Neural progenitor cell (in vitro differentiated cells): ENCODE measurements at regions not wholly inside any gene's neighbourhood (a gene's known extent, or its start where the extent isn't known, plus 50 kb on each side); places are given as distances from the start of the nearest gene placed in this dataset.

ENCODE experiments used
- DNase-seq: peaks from one replicate; pipeline ENCODE4 v3.0.0-alpha.2; 2016; ENCODE audit warnings: low spot score
- H2AFZ ChIP-seq: fragments of 200-600 bp; sonication (generic); replicated peaks from 2 replicates; pipeline ENCODE4 v1.6.1; 2016; ENCODE audit warnings: antibody characterized with exemption
- H3F3A ChIP-seq: fragments of 200-600 bp; sonication (generic); 2 replicates; pipeline ENCODE4 v1.6.1; 2016; ENCODE audit warnings: antibody characterized with exemption, low read depth
- H3K27ac ChIP-seq: fragments of 200-600 bp; sonication (generic); 2 replicates; pipeline ENCODE4 v1.5.1; 2016; ENCODE audit warnings: mild to moderate bottlenecking
- H3K27me3 ChIP-seq: fragments of 200-600 bp; sonication (generic); 2 replicates; pipeline ENCODE4 v1.6.1; 2016; ENCODE audit warnings: mild to moderate bottlenecking, moderate library complexity
- H3K36me3 ChIP-seq: fragments of 200-600 bp; sonication (generic); 2 replicates; pipeline ENCODE4 v1.5.1; 2016
- H3K4me1 ChIP-seq: fragments of 200-600 bp; sonication (generic); 2 replicates; pipeline ENCODE4 v1.6.1; 2016; ENCODE audit warnings: mixed run types
- H3K4me2 ChIP-seq: fragments of 200-600 bp; sonication (generic); 2 replicates; pipeline ENCODE4 v1.6.1; 2016
- H3K4me3 ChIP-seq: fragments of 200-600 bp; sonication (generic); 2 replicates; pipeline ENCODE4 v1.5.1; 2016
- H3K79me2 ChIP-seq: fragments of 200-600 bp; sonication (generic); 2 replicates; pipeline ENCODE4 v1.6.1; 2016; ENCODE audit warnings: low read depth
- H3K9ac ChIP-seq: fragments of 200-600 bp; sonication (generic); 2 replicates; pipeline ENCODE4 v1.6.1; 2016
- H3K9me3 ChIP-seq: fragments of 200-600 bp; sonication (generic); 2 replicates; pipeline ENCODE4 v1.5.1; 2016; ENCODE audit warnings: low read depth
- H4K20me1 ChIP-seq: fragments of 200-600 bp; sonication (generic); 2 replicates; pipeline ENCODE4 v1.6.1; 2016; ENCODE audit warnings: low read depth
- H3K27ac Mint-ChIP-seq: 3 replicates; pipeline ENCODE4 v1.8.0; 2021; ENCODE audit warnings: mixed read lengths
- H3K27me3 Mint-ChIP-seq: 2 replicates; pipeline ENCODE4 v1.8.0; 2022; ENCODE audit warnings: low read depth, mild to moderate bottlenecking, inconsistent platforms, moderate library complexity, mixed read lengths; ENCODE audit not compliant: insufficient read depth
- H3K36me3 Mint-ChIP-seq: 3 replicates; pipeline ENCODE4 v1.8.0; 2021; ENCODE audit warnings: mixed read lengths
- H3K4me1 Mint-ChIP-seq: 3 replicates; pipeline ENCODE4 v1.8.0; 2021; ENCODE audit warnings: mixed read lengths
- H3K4me3 Mint-ChIP-seq: 3 replicates; pipeline ENCODE4 v1.8.0; 2021; ENCODE audit warnings: mild to moderate bottlenecking, moderate library complexity, mixed read lengths
- H3K9me3 Mint-ChIP-seq: 3 replicates; pipeline ENCODE4 v1.8.0; 2020; ENCODE audit warnings: mixed read lengths
- CTCF ChIP-seq: fragments of 200-600 bp; sonication (generic); IDR thresholded peaks from 2 replicates; pipeline ENCODE4 v1.5.1; 2017; ENCODE audit warnings: antibody characterized with exemption, mild to moderate bottlenecking
- EZH2 ChIP-seq: fragments of 200-600 bp; sonication (generic); IDR thresholded peaks from 2 replicates; pipeline ENCODE4 v1.6.1; 2017; ENCODE audit warnings: antibody characterized with exemption, mild to moderate bottlenecking, moderate library complexity
- EZH2phosphoT487 ChIP-seq: fragments of 200-600 bp; sonication (generic); IDR thresholded peaks from 2 replicates; pipeline ENCODE4 v1.6.1; 2017; ENCODE audit warnings: antibody characterized with exemption

DNA sequence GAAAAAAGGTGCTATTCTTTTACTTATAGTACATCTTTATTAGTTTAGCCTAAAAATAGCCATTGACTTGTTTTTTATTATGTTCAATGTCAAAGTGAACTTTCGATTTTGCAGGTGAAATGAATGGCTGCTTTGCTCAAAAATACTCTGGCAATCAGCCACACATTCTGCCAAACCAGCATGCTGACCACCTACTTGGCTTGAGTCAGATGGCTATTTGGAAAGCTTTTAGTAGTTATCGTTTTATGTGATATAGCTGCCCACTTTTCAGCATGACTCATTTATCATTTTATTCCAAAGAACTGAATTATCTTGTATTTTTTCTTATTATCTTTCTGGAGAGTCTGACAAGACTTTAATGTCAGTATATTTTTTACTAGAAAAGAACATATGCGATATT is 1615.8 kb upstream of the TMEFF2 start:
- TF ChIP-seq CTCF (no peak), EZH2phosphoT487 (no peak), EZH2 (no peak)
- Histone ChIP-seq H3K9ac (no peak overlapping the region), H2AFZ (no peak overlapping the region)

DNA sequence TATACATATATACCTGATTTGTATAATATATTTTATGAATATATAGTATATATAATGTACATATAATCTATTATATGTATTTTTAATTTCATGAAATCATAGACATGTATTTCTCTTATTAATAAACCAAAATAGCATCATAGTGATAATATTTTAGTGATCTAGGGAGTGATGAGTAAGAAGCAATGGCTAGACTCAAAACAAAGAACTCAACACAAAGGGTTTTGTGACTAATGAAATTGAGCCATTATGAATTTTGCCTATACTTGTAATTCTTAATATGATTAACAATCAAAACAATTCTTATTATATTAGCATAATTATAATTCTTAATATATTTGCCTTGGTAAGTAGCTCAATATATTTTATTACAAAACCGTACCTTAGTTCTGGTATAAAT is 1614.1 kb upstream of the TMEFF2 start:
- Histone ChIP-seq H3K4me2 (no peak overlapping the region), H3K9ac (no peak overlapping the region), H3K4me1 (no peaks in the 10 kb centered on the region), H3F3A (no peaks in the 10 kb centered on the region), H3K27ac (no peak overlapping the region), H3K79me2 (no peaks in the 10 kb centered on the region), H3K9me3 (no peaks in the 10 kb centered on the region), H3K4me3 (no peak overlapping the region), H2AFZ (no peak overlapping the region), H3K36me3 (no peaks in the 10 kb centered on the region), H4K20me1 (no peaks in the 10 kb centered on the region), H3K27me3 (no peaks in the 10 kb centered on the region)
- no peaks in the 10 kb centered on the region for H3K9me3 Mint-ChIP-seq
- no peaks in the 10 kb centered on the region for H3K36me3 Mint-ChIP-seq
- H3K27ac Mint-ChIP-seq, result no peak overlapping the region
- H3K4me1 Mint-ChIP-seq, result no peaks in the 10 kb centered on the region
- H3K27me3 Mint-ChIP-seq, result no peaks in the 10 kb centered on the region
- H3K4me3 Mint-ChIP-seq, result no peak overlapping the region
- no peak for TF ChIP-seq CTCF
- TF ChIP-seq EZH2, result no peak
- no peak for TF ChIP-seq EZH2phosphoT487
- no peak for DNase-seq

More for the DNA sequence above, 1615.8 kb upstream of the TMEFF2 start:
- H3K36me3 ChIP-seq, result no peaks in the 10 kb centered on the region
- Mint-ChIP-seq H3K36me3 (no peaks in the 10 kb centered on the region), H3K27me3 (no peaks in the 10 kb centered on the region), H3K4me1 (no peaks in the 10 kb centered on the region), H3K4me3 (no peak overlapping the region), H3K27ac (no peak overlapping the region), H3K9me3 (no peaks in the 10 kb centered on the region)
- DNase-seq, result no peak
- no peaks in the 10 kb centered on the region for H3K79me2 ChIP-seq
- H3K27me3 ChIP-seq, result no peaks in the 10 kb centered on the region
- H4K20me1 ChIP-seq, result no peaks in the 10 kb centered on the region
- no peaks in the 10 kb centered on the region for H3K9me3 ChIP-seq
- no peaks in the 10 kb centered on the region for H3F3A ChIP-seq
- H3K4me3 ChIP-seq, result no peak overlapping the region
- H3K4me1 ChIP-seq, result no peaks in the 10 kb centered on the region
- H3K4me2 ChIP-seq, result no peak overlapping the region
- H3K27ac ChIP-seq, result no peak overlapping the region

- no peaks in the 10 kb centered on the region for H3K9me3 ChIP-seq
Observed at GRCh38 chr2:193806088-193806774, 1611.5 kb upstream of the TMEFF2 start.

More at GRCh38 chr2:193806088-193806774, 1611.5 kb upstream of the TMEFF2 start:
- H2AFZ ChIP-seq, result no peak overlapping the region
- H3K9me3 Mint-ChIP-seq, result no peaks in the 10 kb centered on the region
- no peaks in the 10 kb centered on the region for H3K27me3 ChIP-seq
- H3K27ac Mint-ChIP-seq, result no peak overlapping the region
- no peaks in the 10 kb centered on the region for H3K4me1 ChIP-seq
- no peak overlapping the region for H3K4me3 Mint-ChIP-seq
- no peak for TF ChIP-seq CTCF
- no peak for TF ChIP-seq EZH2
- no peak for TF ChIP-seq EZH2phosphoT487
- no peaks in the 10 kb centered on the region for H3K79me2 ChIP-seq
- H3K36me3 Mint-ChIP-seq, result no peaks in the 10 kb centered on the region
- no peak for DNase-seq
- no peak overlapping the region for H3K9ac ChIP-seq
- H3K36me3 ChIP-seq, result no peaks in the 10 kb centered on the region
- H3K4me3 ChIP-seq, result no peak overlapping the region
- H4K20me1 ChIP-seq, result no peaks in the 10 kb centered on the region
- no peaks in the 10 kb centered on the region for H3K27me3 Mint-ChIP-seq
- no peaks in the 10 kb centered on the region for H3K4me1 Mint-ChIP-seq
- no peaks in the 10 kb centered on the region for H3F3A ChIP-seq
- H3K4me2 ChIP-seq, result no peak overlapping the region
- H3K27ac ChIP-seq, result no peak overlapping the region
